ENCODE measurements at regions not wholly inside any gene's neighbourhood (a gene's known extent, or its start where the extent isn't known, plus 50 kb on each side); places are given as distances from the start of the nearest gene placed in this dataset.
A peak's percentile ranks its signal among the peaks of the same experiment; 100 is the strongest.

- Histone ChIP-seq H3K27me3 (replicated peaks) (no peaks in the 10 kb centered on the region), H3K27ac (no peak overlapping the region), H3K4me3 (ENCODE audit: low read depth, low read length) (no peak overlapping the region), H3K36me3 (replicated peaks) (no peaks in the 10 kb centered on the region)
- TF ChIP-seq CTCF (IDR thresholded peaks at IDR 0.05; ENCODE audit: low read depth, low read length, missing control alignments), result no peak
- peak; percentile 18 for DNase-seq
- in situ Hi-C loops (cut with HindIII; ENCODE audit: low pct_ligation_motif_present, low sequenced_read_pairs), result no loop called here
Measured at GRCh38 chr2:67050622-67051021, 346.5 kb upstream of the ETAA1 start.

GRCh38 chr2:67054728-67055127 lies 342.4 kb upstream of the ETAA1 start:
- in situ Hi-C loops (cut with HindIII; ENCODE audit: low pct_ligation_motif_present, low sequenced_read_pairs), result no loop called here
- Histone ChIP-seq H3K36me3 (replicated peaks) (no peaks in the 10 kb centered on the region), H3K4me3 (ENCODE audit: low read depth, low read length) (no peak overlapping the region), H3K27me3 (replicated peaks) (no peaks in the 10 kb centered on the region), H3K27ac (no peak overlapping the region)
- DNase-seq, result no peak
- no peak for TF ChIP-seq CTCF (IDR thresholded peaks at IDR 0.05; ENCODE audit: low read depth, low read length, missing control alignments)

GRCh38 chr2:67055387-67056304 lies 341.5 kb upstream of the ETAA1 start:
- Histone ChIP-seq H3K4me3 (ENCODE audit: low read depth, low read length) (no peak overlapping the region), H3K36me3 (replicated peaks) (no peaks in the 10 kb centered on the region), H3K27ac (no peak overlapping the region), H3K27me3 (replicated peaks) (no peaks in the 10 kb centered on the region)
- no peak for DNase-seq
- in situ Hi-C loops (cut with HindIII; ENCODE audit: low pct_ligation_motif_present, low sequenced_read_pairs), result no loop called here
- TF ChIP-seq CTCF (IDR thresholded peaks at IDR 0.05; ENCODE audit: low read depth, low read length, missing control alignments), result no peak

- no peaks in the 10 kb centered on the region for H3K36me3 ChIP-seq (replicated peaks)
- TF ChIP-seq CTCF (IDR thresholded peaks at IDR 0.05; ENCODE audit: low read depth, low read length, missing control alignments), result no peak
- no peak for DNase-seq
- no peaks in the 10 kb centered on the region for H3K27me3 ChIP-seq (replicated peaks)
- H3K27ac ChIP-seq, result no peak overlapping the region
- in situ Hi-C loops (cut with HindIII; ENCODE audit: low pct_ligation_motif_present, low sequenced_read_pairs), result no loop called here
- no peak overlapping the region for H3K4me3 ChIP-seq (ENCODE audit: low read depth, low read length)
Measured at GRCh38 chr2:67057123-67057522, 340.0 kb upstream of the ETAA1 start.

- Histone ChIP-seq H3K27me3 (replicated peaks) (no peaks in the 10 kb centered on the region), H3K4me3 (ENCODE audit: low read depth, low read length) (no peak overlapping the region), H3K27ac (no peak overlapping the region), H3K36me3 (replicated peaks) (no peaks in the 10 kb centered on the region)
- in situ Hi-C loops (cut with HindIII; ENCODE audit: low pct_ligation_motif_present, low sequenced_read_pairs), result no loop called here
- DNase-seq, result no peak
- TF ChIP-seq CTCF (IDR thresholded peaks at IDR 0.05; ENCODE audit: low read depth, low read length, missing control alignments), result no peak
Measured at GRCh38 chr2:67057901-67058703, 339.0 kb upstream of the ETAA1 start.
